ENCODE measurements at regions not wholly inside any gene's neighbourhood (a gene's known extent, or its start where the extent isn't known, plus 50 kb on each side); places are given as distances from the start of the nearest gene placed in this dataset.

GRCh38 chr6:156564127-156564806 lies 212.9 kb upstream of the ARID1B start:
- peak; percentile 67 for DNase-seq (ENCODE audit: low spot score)

GRCh38 chr6:156563714-156564113 lies 213.5 kb upstream of the ARID1B start:
- no peak for DNase-seq (ENCODE audit: low spot score)

GRCh38 chr6:156562636-156563035 lies 214.5 kb upstream of the ARID1B start:
- DNase-seq (ENCODE audit: low spot score): no peak

- DNase-seq (ENCODE audit: low spot score): no peak
Measured at GRCh38 chr6:156562019-156562418, 215.2 kb upstream of the ARID1B start.

GRCh38 chr6:156560476-156560875 lies 216.7 kb upstream of the ARID1B start:
- no peak for DNase-seq (ENCODE audit: low spot score)

GRCh38 chr6:156559162-156559690 lies 218.0 kb upstream of the ARID1B start:
- DNase-seq (ENCODE audit: low spot score): no peak

- DNase-seq (ENCODE audit: low spot score): no peak
Measured at GRCh38 chr6:156557911-156558259, 219.3 kb upstream of the ARID1B start.

- no peak for DNase-seq (ENCODE audit: low spot score)
Measured at GRCh38 chr6:156557251-156557910, 219.8 kb upstream of the ARID1B start.

GRCh38 chr6:156556811-156557210 lies 220.4 kb upstream of the ARID1B start:
- no peak for DNase-seq (ENCODE audit: low spot score)

- DNase-seq (ENCODE audit: low spot score): no peak
Measured at GRCh38 chr6:156555116-156555515, 222.1 kb upstream of the ARID1B start.

GRCh38 chr6:156554160-156554559 lies 223.0 kb upstream of the ARID1B start:
- DNase-seq (ENCODE audit: low spot score): no peak

- DNase-seq (ENCODE audit: low spot score): no peak
Measured at GRCh38 chr6:156552849-156553248, 224.3 kb upstream of the ARID1B start.

- DNase-seq (ENCODE audit: low spot score): no peak
Measured at GRCh38 chr6:156550949-156551348, 226.2 kb upstream of the ARID1B start.

- no peak for DNase-seq (ENCODE audit: low spot score)
Measured at GRCh38 chr6:156545931-156546330, 231.2 kb upstream of the ARID1B start.

GRCh38 chr6:156545021-156545420 lies 232.2 kb upstream of the ARID1B start:
- no peak for DNase-seq (ENCODE audit: low spot score)

- no peak for DNase-seq (ENCODE audit: low spot score)
Measured at GRCh38 chr6:156544046-156544445, 233.1 kb upstream of the ARID1B start.

GRCh38 chr6:156543431-156543830 lies 233.7 kb upstream of the ARID1B start:
- no peak for DNase-seq (ENCODE audit: low spot score)

- DNase-seq (ENCODE audit: low spot score): no peak
Measured at GRCh38 chr6:156538875-156539660, 238.1 kb upstream of the ARID1B start.

- DNase-seq (ENCODE audit: low spot score): no peak
Measured at GRCh38 chr6:156534594-156534993, 242.6 kb upstream of the ARID1B start.

GRCh38 chr6:156533872-156534524 lies 243.2 kb upstream of the ARID1B start:
- no peak for DNase-seq (ENCODE audit: low spot score)

GRCh38 chr6:156526081-156526480 lies 251.1 kb upstream of the ARID1B start:
- no peak for DNase-seq (ENCODE audit: low spot score)

- no peak for DNase-seq (ENCODE audit: low spot score)
Measured at GRCh38 chr6:156525541-156525940, 251.6 kb upstream of the ARID1B start.
